Cerebellar cortex (tissue), 1 donor: ENCODE measurements at regions not wholly inside any gene's neighbourhood (a gene's known extent, or its start where the extent isn't known, plus 50 kb on each side); places are given as distances from the start of the nearest gene placed in this dataset.

Source experiments
- DNase-seq: peaks from one replicate; pipeline ENCODE4 v3.0.0-alpha.2; 2015; ENCODE audit warnings: low spot score

- DNase-seq: no peak
These were observed 99.2 kb downstream of the ARRDC3 start for GRCh38 chr5:91283899-91284298.

- DNase-seq: no peak
These were observed 99.8 kb downstream of the ARRDC3 start for GRCh38 chr5:91283326-91283725.

- DNase-seq: no peak
These were observed 100.9 kb downstream of the ARRDC3 start for GRCh38 chr5:91282210-91282609.

- DNase-seq: no peak
These were observed 101.7 kb downstream of the ARRDC3 start for GRCh38 chr5:91281401-91281800.

GRCh38 chr5:91280362-91281269, 102.5 kb downstream of the ARRDC3 start:
- DNase-seq: peak; percentile 86

GRCh38 chr5:91277840-91278239, 105.3 kb downstream of the ARRDC3 start:
- DNase-seq: no peak

- DNase-seq: no peak
These were observed 106.0 kb downstream of the ARRDC3 start for GRCh38 chr5:91277093-91277626.

- no peak for DNase-seq
These were observed 110.3 kb downstream of the ARRDC3 start for GRCh38 chr5:91272858-91273257.

GRCh38 chr5:91271999-91272398, 111.1 kb downstream of the ARRDC3 start:
- no peak for DNase-seq

GRCh38 chr5:91269198-91269597, 113.9 kb downstream of the ARRDC3 start:
- DNase-seq: no peak

GRCh38 chr5:91266184-91266705, 116.9 kb downstream of the ARRDC3 start:
- DNase-seq: peak; percentile 20

- no peak for DNase-seq
These were observed 118.6 kb downstream of the ARRDC3 start for GRCh38 chr5:91264311-91265051.

GRCh38 chr5:91263898-91264297, 119.2 kb downstream of the ARRDC3 start:
- no peak for DNase-seq

- no peak for DNase-seq
These were observed 125.8 kb downstream of the ARRDC3 start for GRCh38 chr5:91257301-91257700.

- DNase-seq: no peak
These were observed 127.0 kb downstream of the ARRDC3 start for GRCh38 chr5:91256142-91256524.

GRCh38 chr5:91255396-91256141, 127.5 kb downstream of the ARRDC3 start:
- DNase-seq: no peak

- DNase-seq: no peak
These were observed 130.2 kb downstream of the ARRDC3 start for GRCh38 chr5:91252916-91253315.

GRCh38 chr5:91245871-91246270, 137.2 kb downstream of the ARRDC3 start:
- no peak for DNase-seq

- no peak for DNase-seq
These were observed 138.1 kb downstream of the ARRDC3 start for GRCh38 chr5:91245074-91245452.

- DNase-seq: no peak
These were observed 138.6 kb downstream of the ARRDC3 start for GRCh38 chr5:91244380-91245073.

GRCh38 chr5:91243852-91244251, 139.3 kb downstream of the ARRDC3 start:
- no peak for DNase-seq
